ENCODE measurements at regions not wholly inside any gene's neighbourhood (a gene's known extent, or its start where the extent isn't known, plus 50 kb on each side); places are given as distances from the start of the nearest gene placed in this dataset.

- DNase-seq: no peak
Measured at GRCh38 chr4:1540601-1541375, 134.5 kb upstream of the NKX1-1 start.

- DNase-seq: no peak
Measured at GRCh38 chr4:1539859-1540600, 133.8 kb upstream of the NKX1-1 start.

GRCh38 chr4:1538941-1539772, 132.9 kb upstream of the NKX1-1 start:
- DNase-seq: no peak

GRCh38 chr4:1538096-1538410, 131.8 kb upstream of the NKX1-1 start:
- DNase-seq: no peak

- no peak for DNase-seq
Measured at GRCh38 chr4:1537410-1538095, 131.3 kb upstream of the NKX1-1 start.

- no peak for DNase-seq
Measured at GRCh38 chr4:1536579-1537409, 130.6 kb upstream of the NKX1-1 start.

GRCh38 chr4:1535926-1536578, 129.8 kb upstream of the NKX1-1 start:
- no peak for DNase-seq

GRCh38 chr4:1534876-1535526, 128.8 kb upstream of the NKX1-1 start:
- DNase-seq: no peak

- DNase-seq: no peak
Measured at GRCh38 chr4:1534095-1534872, 128.0 kb upstream of the NKX1-1 start.

GRCh38 chr4:1533501-1534064, 127.3 kb upstream of the NKX1-1 start:
- no peak for DNase-seq

- no peak for DNase-seq
Measured at GRCh38 chr4:1532549-1533395, 126.5 kb upstream of the NKX1-1 start.

GRCh38 chr4:1531683-1532548, 125.7 kb upstream of the NKX1-1 start:
- DNase-seq: no peak

- DNase-seq: no peak
Measured at GRCh38 chr4:1530356-1530755, 124.1 kb upstream of the NKX1-1 start.

- no peak for DNase-seq
Measured at GRCh38 chr4:1524761-1525160, 118.5 kb upstream of the NKX1-1 start.

- no peak for DNase-seq
Measured at GRCh38 chr4:1523907-1524636, 117.8 kb upstream of the NKX1-1 start.

- DNase-seq: no peak
Measured at GRCh38 chr4:1523506-1523905, 117.3 kb upstream of the NKX1-1 start.

GRCh38 chr4:1523033-1523432, 116.8 kb upstream of the NKX1-1 start:
- no peak for DNase-seq
